ENCODE measurements at regions not wholly inside any gene's neighbourhood (a gene's known extent, or its start where the extent isn't known, plus 50 kb on each side); places are given as distances from the start of the nearest gene placed in this dataset.

GRCh38 chr13:82627183-82627582, 1255.1 kb downstream of the SLITRK1 start:
- no peaks in the 10 kb centered on the region for H3K9me3 ChIP-seq
- no peak overlapping the region for H3K27ac ChIP-seq
- intact Hi-C loops (cut with DNase I) = no loop called here
- H3K36me3 ChIP-seq = no peaks in the 10 kb centered on the region
- no peaks in the 10 kb centered on the region for H3K4me1 ChIP-seq
- H3K4me3 ChIP-seq (replicated peaks in 1 of 3) = no peak overlapping the region
- DNase-seq = no peak
- TF ChIP-seq, protein P1, sequence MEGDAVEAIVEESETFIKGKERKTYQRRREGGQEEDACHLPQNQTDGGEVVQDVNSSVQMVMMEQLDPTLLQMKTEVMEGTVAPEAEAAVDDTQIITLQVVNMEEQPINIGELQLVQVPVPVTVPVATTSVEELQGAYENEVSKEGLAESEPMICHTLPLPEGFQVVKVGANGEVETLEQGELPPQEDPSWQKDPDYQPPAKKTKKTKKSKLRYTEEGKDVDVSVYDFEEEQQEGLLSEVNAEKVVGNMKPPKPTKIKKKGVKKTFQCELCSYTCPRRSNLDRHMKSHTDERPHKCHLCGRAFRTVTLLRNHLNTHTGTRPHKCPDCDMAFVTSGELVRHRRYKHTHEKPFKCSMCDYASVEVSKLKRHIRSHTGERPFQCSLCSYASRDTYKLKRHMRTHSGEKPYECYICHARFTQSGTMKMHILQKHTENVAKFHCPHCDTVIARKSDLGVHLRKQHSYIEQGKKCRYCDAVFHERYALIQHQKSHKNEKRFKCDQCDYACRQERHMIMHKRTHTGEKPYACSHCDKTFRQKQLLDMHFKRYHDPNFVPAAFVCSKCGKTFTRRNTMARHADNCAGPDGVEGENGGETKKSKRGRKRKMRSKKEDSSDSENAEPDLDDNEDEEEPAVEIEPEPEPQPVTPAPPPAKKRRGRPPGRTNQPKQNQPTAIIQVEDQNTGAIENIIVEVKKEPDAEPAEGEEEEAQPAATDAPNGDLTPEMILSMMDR (IDR thresholded peaks at IDR 0.05) = no peak
- TF ChIP-seq POLR2A (IDR thresholded peaks at IDR 0.05) = no peak
- WGBS, 2 donors = 68 to 70% methylated on average over 1 of the region's 1 CpG
- no peaks in the 10 kb centered on the region for H3K27me3 ChIP-seq

DNA sequence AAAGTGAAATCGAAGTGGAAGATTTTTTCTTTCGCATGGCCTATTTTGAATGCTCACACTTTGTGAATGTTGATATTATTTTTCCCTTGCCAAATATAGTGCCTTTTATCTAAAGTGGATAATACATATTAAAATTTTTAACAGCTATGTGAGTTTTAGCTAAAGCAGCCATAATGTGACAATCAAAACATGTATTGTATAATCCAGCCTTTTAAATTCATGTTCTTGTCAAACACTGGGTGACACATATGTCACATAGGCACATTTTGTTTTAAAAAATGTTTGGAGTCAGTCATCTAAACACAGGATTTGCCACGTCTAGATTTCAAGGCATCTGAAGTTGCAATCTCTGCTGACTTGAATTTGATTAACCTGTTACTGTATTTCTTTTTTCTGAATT, 1256.6 kb downstream of the SLITRK1 start:
- no peaks in the 10 kb centered on the region for H3K27me3 ChIP-seq
- intact Hi-C loops (cut with DNase I) = no loop called here
- H3K36me3 ChIP-seq = no peaks in the 10 kb centered on the region
- WGBS, 2 donors = 69 to 70% methylated on average over 3 of the region's 3 CpGs
- H3K9me3 ChIP-seq = no peaks in the 10 kb centered on the region
- DNase-seq = no peak
- H3K4me1 ChIP-seq = no peaks in the 10 kb centered on the region
- TF ChIP-seq, protein P1 (IDR thresholded peaks at IDR 0.05) = no peak
- TF ChIP-seq POLR2A (IDR thresholded peaks at IDR 0.05) = no peak
- no peak overlapping the region for H3K27ac ChIP-seq
- H3K4me3 ChIP-seq (replicated peaks in 1 of 3) = no peak overlapping the region

GRCh38 chr13:82615043-82615442, 1267.2 kb downstream of the SLITRK1 start:
- H3K36me3 ChIP-seq = no peaks in the 10 kb centered on the region
- H3K9me3 ChIP-seq = no peaks in the 10 kb centered on the region
- DNase-seq = no peak
- TF ChIP-seq POLR2A (IDR thresholded peaks at IDR 0.05) = no peak
- TF ChIP-seq, protein P1 (IDR thresholded peaks at IDR 0.05) = no peak
- no peak overlapping the region for H3K4me3 ChIP-seq (replicated peaks in 1 of 3)
- intact Hi-C loops (cut with DNase I) = no loop called here
- no peaks in the 10 kb centered on the region for H3K4me1 ChIP-seq
- H3K27me3 ChIP-seq = no peaks in the 10 kb centered on the region
- 36 to 41% methylated on average over 1 of the region's 1 CpG for WGBS, 2 donors
- H3K27ac ChIP-seq = no peak overlapping the region

GRCh38 chr13:82614086-82614485, 1268.2 kb downstream of the SLITRK1 start:
- Histone ChIP-seq H3K4me1 (no peaks in the 10 kb centered on the region), H3K4me3 (replicated peaks in 1 of 3) (no peak overlapping the region), H3K9me3 (no peaks in the 10 kb centered on the region), H3K36me3 (no peaks in the 10 kb centered on the region), H3K27ac (no peak overlapping the region), H3K27me3 (no peaks in the 10 kb centered on the region)
- intact Hi-C loops (cut with DNase I) = no loop called here
- no peak for DNase-seq
- TF ChIP-seq POLR2A (IDR thresholded peaks at IDR 0.05) = no peak
- TF ChIP-seq, protein P1 (IDR thresholded peaks at IDR 0.05) = no peak
- 67 to 69% methylated on average over 2 of the region's 2 CpGs for WGBS, 2 donors

DNA sequence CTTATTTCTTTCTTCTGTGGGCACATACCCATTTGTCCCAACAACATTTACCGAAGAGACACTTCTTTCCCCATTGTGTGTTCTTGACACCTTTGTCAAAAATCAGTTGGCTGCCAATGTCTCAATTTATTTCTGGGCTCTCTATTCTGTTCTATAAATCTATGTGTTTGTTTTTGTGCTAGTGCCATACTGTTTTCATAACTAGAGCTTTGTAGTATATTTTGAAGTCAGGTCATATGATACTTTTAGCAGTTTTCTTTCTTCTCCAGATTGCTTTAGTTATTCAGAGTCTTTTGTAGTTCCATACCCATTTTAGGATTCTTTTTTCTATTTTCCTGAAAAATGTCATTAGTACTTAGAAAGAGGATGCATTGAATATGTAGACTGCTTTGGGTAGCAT, 1276.3 kb downstream of the SLITRK1 start:
- intact Hi-C loops (cut with DNase I) = no loop called here
- TF ChIP-seq, protein P1 (IDR thresholded peaks at IDR 0.05) = no peak
- no peak for TF ChIP-seq POLR2A (IDR thresholded peaks at IDR 0.05)
- 89 to 95% methylated on average over 1 of the region's 1 CpG for WGBS, 2 donors
- Histone ChIP-seq H3K36me3 (no peaks in the 10 kb centered on the region), H3K4me1 (no peaks in the 10 kb centered on the region), H3K27me3 (no peaks in the 10 kb centered on the region), H3K9me3 (no peaks in the 10 kb centered on the region), H3K4me3 (replicated peaks in 1 of 3) (no peak overlapping the region), H3K27ac (no peak overlapping the region)
- no peak for DNase-seq
